Nucleus accumbens (tissue), 56 donors: ENCODE measurements at regions not wholly inside any gene's neighbourhood (a gene's known extent, or its start where the extent isn't known, plus 50 kb on each side); places are given as distances from the start of the nearest gene placed in this dataset.
"Not testable (repeated sequence)": the region's sequence is repeated elsewhere in the genome, so short reads cannot be mapped to it uniquely, and the experiment has no call there.

Source experiments
- DNase-seq, 56 donors: peaks; one replicate each; lab custom pipeline; 2025; lab: John Stamatoyannopoulos, UW

DNA sequence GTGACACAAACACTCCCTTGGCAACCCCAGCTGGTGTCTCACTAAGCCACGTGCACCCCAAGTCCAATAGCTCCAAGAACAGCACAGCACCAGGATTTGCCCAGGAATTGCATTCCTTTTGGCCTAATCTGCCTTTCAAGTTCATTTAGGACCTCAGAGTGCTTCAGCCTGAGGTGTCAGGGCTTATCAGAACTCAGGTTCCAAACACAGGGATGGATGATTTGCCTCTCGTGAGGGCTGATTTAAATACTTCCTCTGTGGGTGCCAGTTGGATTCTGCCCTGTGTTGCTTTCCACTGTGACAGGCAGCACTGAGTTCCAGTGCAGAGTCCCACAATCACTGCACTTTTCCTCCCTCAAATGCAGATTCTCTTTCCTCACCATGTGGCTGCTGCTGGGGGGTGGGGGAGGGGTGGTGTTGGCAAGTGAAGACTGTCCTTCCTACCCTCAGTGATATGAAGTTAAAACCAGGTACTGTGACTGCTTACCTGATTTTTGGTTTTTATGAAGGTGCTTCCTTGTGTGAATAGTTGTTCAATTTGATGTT is 204.3 kb upstream of the STAC start:
- no peak for DNase-seq

DNA sequence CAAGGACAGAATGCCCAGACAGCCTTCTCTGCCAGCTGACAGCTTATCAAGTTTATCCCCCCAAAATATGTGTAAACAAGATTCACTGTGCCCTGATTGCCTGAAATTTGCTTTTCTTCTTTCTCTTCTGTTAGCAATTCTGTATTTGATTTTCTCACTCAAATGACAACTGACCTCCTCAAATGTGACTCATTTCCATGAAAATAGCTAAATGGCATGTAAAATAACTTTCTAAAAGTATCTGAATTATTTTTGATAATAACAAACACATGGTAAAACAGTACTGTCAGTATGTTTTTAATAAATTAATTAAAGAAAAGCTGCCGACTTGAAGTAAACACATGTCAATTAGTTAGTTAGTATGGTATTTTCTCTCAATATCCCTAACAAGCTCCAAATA is 202.3 kb upstream of the STAC start:
- no peak for DNase-seq

DNA sequence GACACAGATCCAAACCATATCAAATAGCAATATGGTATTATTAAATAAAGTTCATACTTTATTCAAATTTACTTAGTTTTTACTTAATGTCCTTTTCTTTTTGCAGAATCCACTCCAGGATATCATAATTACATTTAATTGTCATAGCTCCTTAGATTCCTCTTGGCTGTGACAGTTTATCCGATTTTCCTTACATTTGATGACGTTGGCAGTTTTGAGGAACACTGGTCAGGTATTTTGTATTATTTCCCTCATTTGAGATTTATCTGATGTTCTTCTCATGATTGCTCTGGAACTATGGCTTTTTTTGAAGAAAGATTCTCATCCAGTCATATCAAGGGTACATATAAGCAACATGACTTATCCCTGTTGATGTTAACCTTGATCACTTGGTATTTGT is 198.3 kb upstream of the STAC start:
- DNase-seq = no peak

DNA sequence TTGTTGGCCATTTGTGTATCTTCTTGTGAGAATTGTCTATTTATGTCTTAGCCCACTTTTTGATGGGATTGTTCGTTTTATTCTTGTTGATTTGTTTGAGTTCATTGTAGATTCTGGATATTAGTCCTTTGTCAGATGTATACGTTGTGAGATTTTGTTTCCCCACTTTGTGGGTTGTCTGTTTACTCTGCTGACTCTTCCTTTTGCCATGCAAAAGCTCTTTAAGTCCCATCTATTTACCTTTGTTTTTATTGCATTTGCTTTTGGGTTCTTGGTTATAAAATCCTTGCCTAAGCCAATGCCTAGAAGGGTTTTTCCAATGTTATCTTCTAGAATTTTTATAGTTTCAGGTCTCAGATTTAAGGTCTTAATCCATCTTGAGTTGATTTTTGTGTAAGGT is 193.1 kb upstream of the STAC start:
- not testable (repeated sequence) for DNase-seq

DNA sequence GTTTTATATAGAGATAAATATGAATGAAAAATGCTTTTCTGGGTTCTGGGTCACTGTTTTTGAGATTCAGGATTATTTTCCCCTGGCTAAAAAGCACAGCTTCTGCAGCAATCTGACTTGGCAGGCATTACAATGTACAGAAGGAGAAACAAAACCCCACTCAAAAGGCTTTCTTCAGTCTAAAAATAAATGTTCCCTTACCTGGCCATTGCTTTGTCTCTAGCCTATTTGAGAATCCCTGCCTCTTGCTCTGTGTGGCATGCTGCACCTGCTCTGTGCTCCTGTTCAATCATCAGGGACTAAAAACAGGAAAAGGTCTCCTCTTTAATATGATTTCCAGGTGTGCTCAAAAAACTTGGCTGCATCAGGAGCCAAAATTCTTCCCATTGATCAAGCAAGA is 187.4 kb upstream of the STAC start:
- no peak for DNase-seq

DNA sequence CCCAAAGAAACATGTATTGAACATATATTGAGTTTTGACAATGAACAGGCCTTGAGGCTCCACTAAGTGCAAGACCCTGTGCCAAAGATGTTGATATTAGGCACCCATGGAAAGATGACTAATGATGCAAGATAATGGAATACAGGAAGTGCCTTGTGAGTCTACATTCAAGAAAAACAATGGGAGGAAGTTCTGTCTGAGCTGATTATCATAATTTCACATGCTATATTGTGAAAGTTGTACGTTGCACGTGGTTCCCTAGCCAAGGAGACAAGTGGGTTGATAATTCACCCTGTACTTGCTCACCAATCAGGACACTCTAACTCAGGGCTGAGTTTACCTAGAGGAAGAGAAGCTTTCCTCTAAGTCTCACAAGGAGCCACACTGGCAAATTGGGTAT is 186.9 kb upstream of the STAC start:
- DNase-seq = no peak

DNA sequence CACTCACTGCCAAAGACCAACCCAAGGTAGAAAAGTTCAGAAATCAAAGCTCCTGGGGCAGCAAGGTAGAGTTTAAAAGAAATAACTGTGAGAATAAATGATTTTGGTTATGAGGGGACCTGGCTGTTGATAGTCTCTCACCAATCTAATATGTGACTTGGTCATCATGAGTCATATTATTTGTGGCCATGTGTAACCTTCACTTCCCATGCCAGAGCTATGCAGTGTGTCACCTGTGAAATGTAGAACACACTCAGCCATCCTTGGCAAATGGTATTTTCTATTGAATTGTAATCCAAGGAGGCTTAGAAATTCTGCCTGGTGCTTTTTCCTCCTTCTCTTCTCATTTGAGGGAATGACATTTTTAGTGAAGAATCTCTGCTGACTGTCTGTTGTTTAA is 184.2 kb upstream of the STAC start:
- no peak for DNase-seq

DNA sequence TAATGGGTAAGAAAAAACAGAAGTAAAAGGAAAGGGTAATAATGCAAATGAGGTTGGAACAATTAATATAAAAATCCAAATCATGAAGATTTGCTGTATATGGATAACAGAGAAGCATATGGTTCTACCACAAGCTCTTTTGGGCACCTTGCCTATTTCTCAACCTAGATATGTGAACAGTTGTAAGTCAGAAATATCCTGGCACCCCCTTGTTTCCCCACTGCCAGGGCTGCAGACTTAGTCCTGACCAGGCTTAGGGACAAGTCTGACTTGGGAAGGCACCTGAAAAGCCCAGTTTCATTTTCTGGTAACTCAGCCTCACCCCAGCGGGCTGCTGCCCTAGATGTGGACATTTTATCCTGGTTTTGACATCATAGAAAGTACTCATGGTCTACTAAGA is 183.2 kb upstream of the STAC start:
- no peak for DNase-seq

DNA sequence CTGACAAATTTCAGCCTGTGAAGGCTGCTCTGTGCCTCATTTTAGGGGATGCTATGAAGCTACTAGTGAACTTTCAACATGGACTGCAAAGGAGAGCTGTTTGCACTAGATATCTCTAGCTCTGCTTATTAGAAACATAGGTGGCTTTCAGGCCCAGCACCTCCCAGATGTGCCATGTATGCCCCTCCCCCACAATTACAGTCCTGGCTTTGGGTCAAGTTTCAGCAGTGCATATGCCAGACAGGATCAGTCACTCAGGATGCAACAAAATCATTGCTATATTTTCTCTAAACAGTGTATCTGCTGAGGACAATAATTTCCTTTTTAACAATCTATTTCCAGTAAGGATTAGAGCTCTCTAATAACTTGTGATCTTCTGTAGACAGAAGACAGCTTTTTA is 178.8 kb upstream of the STAC start:
- DNase-seq = no peak

DNA sequence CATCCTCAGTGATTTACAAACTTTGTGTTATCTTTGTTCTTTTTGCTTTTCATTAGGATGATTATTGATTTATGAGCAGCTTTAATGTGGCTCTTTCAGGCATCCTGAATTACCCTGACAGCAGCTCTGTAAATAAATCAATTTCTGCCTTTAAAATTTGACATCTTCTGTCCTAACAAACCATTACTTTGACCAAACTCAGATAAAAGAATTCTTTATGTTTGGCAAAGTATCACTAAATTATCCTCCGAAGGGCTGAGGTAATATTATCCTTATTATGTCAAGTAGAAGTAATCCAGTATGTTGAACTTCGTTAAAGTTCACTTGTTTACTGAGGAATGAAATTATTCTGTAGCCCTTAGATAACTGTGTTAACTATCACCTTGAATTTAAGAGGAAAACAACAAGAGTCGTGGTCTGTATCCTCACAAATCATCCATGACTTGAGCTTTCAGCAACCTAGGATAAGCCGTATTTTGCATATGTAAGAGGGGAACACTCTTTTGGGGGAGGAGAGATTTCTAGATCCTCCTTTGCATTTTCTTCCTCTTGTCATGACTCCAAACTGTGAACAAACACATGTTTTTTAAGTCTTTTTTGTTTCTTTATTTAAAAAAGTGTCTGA is 173.2 kb upstream of the STAC start:
- no peak for DNase-seq

DNA sequence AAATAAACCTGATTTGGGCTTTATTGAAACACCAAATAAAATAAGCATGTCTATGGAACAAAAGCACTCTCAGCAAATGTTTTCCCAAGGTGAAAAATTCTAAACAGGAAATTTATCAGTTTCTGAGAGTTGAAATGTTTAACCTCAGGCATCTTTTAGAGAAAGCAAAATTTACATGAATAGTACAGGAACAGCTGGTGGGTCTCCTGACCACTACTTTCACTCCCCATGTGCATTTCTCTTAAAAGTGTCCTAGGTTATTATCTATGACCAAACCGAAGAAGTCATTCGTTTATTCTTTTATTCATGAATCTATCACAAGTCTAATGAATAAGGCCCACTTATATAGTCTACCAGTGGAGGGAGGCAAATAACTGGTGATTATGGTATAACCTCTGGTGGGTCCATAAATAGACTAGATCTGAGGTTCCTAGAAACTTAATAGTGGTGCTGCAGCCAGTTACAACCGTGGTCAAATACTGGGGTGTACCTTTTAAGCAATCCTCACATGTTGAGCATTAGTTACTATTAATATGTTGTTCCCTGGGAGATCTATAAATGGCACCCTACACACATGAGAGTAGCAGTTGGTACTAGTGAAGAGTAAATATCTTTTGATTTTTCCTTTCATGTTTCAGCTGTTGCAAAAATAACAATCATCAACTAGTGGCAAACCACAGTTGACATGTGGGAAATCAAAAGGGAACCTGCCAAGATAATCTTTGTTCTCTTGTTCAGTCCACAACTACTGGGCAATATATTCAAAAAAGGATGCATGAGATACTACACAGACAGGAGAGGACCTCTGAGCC is 169.3 kb upstream of the STAC start:
- DNase-seq = no peak

DNA sequence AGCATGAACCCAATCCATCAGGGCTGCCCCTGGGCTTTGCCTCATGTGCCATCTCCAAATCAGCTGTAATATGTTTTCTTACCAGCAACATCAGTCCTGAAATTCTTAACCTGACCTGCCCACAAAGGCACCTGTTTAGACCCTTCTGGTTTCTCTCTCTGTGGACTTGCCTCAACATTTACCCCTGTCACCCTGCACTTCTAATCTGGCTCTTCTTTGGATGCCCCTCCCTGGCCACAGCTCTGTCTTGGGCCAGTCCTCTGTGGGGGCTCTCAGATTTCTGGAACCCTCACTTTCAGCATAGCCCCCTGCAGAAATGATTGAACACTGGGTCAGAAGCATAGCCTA is 168.7 kb upstream of the STAC start:
- no peak for DNase-seq

DNA sequence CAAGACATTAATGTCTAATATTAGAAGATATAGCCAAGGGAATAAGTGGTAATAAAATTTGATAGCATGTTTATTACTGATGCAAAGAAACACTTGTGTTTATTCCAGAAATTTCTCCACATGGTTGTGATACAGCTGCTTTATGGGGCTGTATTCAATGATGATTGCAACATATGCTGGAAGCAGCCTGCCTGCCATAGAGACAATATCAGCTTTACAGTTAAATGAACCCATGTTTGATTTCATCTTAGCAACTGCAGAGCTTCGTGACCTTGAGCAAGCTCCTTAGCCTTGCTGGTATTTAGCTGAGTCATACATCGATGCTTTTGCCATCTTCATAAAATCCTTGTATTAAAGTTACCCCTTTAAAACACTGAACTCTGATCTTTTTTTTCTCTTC is 168.1 kb upstream of the STAC start:
- no peak for DNase-seq

DNA sequence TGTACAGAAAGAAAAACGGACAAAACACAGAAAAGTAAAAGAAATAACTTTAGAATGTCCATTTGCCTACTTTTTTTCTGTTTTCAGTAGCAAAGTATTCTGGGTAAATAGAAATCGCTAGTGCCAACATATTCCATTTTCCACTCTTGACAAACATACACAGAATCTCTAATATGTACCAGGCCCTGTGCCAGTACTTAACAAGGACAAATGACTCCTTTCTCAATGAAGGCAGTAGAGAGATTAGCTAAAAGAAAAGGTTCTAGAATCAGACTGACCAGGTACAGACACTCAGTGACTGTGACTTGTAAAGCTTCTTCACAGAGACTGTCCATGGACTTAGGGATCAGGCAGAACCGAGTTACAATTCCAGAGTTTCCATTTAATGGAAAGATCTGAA is 165.8 kb upstream of the STAC start:
- DNase-seq = no peak

DNA sequence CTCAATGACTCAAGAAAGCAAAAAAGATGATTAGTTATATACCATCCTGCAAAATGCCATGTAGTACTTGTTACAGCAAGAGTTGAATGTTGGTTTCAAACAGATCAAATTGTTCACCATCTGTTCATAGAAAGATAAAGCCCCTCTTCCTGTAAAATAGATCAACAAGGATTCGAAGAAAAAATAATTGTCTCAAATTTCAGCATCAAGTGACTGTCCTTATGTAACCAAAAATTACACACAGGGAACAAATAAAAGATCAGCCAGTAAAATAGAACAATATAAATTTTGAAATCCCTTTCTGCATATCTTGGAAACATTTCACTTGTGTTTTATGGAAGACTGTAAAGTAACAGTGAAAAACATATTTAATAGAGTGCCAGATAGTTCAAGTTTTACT is 165.1 kb upstream of the STAC start:
- DNase-seq = no peak

DNA sequence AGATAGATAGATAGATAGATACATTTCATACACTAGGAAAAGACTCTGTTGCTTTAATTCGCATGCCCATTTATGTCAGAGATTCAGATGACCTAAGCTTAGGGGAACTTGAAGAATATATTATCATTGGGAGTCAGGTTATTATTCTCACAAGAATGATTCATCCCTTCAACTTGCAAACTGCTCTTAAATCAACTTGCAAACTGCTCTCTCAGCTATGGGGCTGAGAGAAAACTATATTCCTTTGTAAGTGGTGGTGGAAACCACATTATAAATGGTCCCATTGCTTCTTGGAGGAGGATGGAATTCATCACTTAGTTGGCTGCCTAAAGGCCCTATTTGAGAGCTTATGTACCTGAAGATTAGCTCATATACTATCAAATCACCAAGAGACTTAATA is 160.9 kb upstream of the STAC start:
- no peak for DNase-seq

DNA sequence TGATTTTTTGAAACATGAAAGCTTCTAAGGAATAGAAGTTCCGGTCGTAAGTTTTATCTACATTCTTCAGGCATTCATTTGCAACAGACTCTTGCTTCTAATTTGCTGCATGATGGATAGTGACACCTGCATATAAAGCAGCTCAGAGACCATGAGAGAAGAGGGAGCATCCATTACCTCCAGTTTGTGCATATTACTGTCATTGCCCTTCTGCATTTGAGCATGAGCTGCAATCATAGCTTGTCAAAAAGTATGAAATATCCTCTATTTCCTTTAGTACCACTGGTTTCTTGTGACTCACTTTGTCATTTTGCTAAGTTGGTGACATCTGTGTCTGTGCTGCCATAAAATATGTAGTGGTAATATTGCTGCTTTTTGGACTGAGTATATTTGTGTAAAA is 160.1 kb upstream of the STAC start:
- no peak for DNase-seq

DNA sequence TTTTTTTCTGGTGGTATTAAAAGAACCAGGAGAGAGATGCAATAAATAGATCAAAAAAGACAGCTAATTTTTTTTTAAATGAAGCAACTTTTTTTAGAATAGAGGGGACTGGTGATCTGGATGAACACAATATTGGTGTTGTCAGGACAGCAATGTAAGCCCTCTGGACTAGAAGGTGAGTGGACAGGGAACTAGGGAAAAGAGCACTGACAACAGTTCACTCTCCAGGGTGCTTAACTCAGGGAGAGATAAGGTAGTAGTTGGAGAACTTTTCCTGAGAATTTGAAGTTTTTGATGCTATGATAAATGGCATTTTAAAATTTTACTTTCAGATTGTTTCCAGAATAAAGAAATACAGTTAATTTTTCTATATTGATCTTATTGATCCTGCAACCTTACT is 158.3 kb upstream of the STAC start:
- DNase-seq = no peak

DNA sequence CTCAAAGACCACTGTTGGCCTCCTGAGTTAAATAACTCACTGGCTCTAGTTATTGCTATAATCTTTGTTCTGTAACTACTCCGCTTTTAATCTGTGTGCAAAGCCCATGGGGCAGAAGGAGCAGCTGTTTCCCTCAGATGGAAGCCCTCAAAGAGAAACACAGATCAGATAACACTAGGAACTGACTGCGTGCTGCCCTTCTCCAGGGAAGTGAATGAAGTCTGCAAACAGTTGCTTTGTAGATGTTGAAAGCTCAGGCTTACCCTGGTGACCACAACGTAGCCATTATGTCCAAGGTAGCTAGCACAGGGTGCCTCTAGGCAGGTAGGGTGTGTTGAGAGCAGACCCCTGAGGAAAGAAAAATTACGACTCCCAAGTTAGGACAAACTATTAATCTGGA is 152.3 kb upstream of the STAC start:
- no peak for DNase-seq

DNA sequence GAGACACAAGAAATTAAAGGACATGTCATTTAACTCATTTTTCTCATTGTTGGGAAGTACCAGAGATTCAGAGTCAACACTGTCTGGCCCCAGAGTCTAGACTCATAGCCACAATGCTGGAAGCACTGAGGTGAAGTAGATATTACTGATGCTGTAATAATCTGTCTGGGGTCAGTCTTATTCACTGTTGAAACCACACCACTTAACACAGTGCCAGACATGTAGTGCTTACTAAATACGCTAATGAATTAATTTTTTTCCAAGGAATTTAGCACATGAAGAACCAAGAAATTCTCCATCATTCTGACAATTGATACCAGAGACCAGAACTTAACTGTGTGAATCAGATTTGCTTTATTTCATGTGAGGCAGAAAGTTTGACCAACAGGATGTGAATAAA is 150.8 kb upstream of the STAC start:
- DNase-seq = no peak

DNA sequence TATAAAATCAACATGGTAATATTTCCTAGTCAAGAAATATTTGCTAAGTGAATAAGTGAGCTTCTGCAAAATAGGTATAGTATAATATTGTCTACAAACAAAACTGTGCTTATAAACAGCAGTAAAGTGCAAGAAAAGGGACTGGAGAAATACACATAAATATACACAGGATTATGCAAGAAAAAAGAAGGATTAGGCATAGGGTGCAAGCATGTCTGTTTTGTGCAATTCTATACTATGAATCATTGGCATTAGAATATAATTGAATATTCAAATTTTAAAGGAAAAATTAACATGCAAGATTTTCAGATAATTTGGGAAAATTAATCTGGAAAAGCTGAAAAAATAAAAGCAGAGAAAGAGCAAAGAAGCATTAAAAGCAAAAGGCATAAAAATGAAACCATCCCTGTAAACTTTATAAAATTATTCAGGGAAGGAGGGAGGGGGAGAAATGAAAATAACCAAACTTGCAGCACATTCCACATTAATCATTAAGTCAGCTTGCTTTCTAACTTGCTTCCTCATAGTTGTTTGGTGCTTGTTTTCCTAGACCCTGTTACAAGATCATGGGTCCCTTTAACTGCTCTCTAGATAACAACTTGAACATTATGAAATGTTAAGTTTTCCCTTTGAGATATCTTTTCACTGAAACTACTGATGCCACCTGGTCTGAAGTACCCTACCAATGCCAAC is 147.4 kb upstream of the STAC start:
- DNase-seq = no peak

DNA sequence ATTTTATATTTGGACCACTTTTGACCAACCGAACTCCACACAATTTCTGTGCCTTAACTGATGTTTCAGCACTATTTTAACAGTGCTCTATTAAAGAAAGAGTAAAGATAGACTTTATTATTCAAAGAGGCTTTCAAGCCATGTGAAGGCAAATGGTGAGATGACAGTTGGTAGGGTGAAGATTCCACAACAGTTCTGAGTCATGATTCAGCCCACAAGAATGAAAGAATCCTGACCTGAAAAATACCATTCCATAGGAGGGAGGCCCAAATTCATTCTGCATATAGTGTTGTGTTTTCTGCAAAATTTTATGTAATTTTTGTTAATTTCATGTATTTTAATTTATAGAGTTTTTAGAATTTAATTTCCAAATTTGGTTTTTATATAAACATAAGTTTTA is 135.6 kb upstream of the STAC start:
- DNase-seq = no peak
